OCI-LY7 (cell line): ENCODE measurements at regions not wholly inside any gene's neighbourhood (a gene's known extent, or its start where the extent isn't known, plus 50 kb on each side); places are given as distances from the start of the nearest gene placed in this dataset.

Experiments used
- BruUV-seq: library from RNA; stranded (reverse); fragments of 400-500 nt; replicated peaks from 2 replicates; lab custom pipeline; 2021; lab: Mats Ljungman, UMichigan
- CTCF ChIA-PET: fragments of 300-600 bp; sonication (Branson Sonifier 250); formaldehyde crosslinking; loops from one replicate; lab custom pipeline; 2022; ENCODE audit warnings: antibody characterized with exemption; ENCODE audit not compliant: unreplicated experiment; lab: Charles Lee
- POLR2A ChIA-PET: fragments of 300-600 bp; sonication (Branson Sonifier 250); formaldehyde crosslinking; loops from one replicate; lab custom pipeline; 2022; ENCODE audit warnings: antibody characterized with exemption; lab: Charles Lee
- DNase-seq: peaks from one replicate; pipeline ENCODE4 v3.0.0-alpha.2; 2015; ENCODE audit warnings: low spot score
- H2AFZ ChIP-seq: fragments of 200-600 bp; sonication (generic), shearing (Covaris generic); 2 replicates; pipeline ENCODE4 v1.6.1; 2014; ENCODE audit warnings: mild to moderate bottlenecking, antibody characterized with exemption, low read length, moderate library complexity
- H3K27ac ChIP-seq: fragments of 200-600 bp; sonication (generic); 2 replicates; pipeline ENCODE4 v1.5.1; 2014; ENCODE audit warnings: mixed run types, low read depth, mild to moderate bottlenecking, moderate library complexity, low read length, inconsistent platforms; ENCODE audit not compliant: poor library complexity, severe bottlenecking
- H3K36me3 ChIP-seq: fragments of 200-600 bp; sonication (generic); 2 replicates; pipeline ENCODE4 v1.6.1; 2014; ENCODE audit warnings: mild to moderate bottlenecking, antibody characterized with exemption, low read length, moderate library complexity, mixed read lengths; ENCODE audit not compliant: insufficient read depth
- H3K4me1 ChIP-seq: fragments of 200-600 bp; sonication (generic); 2 replicates; pipeline ENCODE4 v1.5.1; 2014; ENCODE audit warnings: mild to moderate bottlenecking, low read length; ENCODE audit not compliant: insufficient read depth, poor library complexity, severe bottlenecking
- H3K4me2 ChIP-seq: fragments of 200-600 bp; sonication (generic); 2 replicates; pipeline ENCODE4 v1.6.1; 2014; ENCODE audit warnings: mild to moderate bottlenecking, low read length
- H3K4me3 ChIP-seq: fragments of 200-600 bp; sonication (generic); 2 replicates; pipeline ENCODE4 v1.5.1; 2014; ENCODE audit warnings: mild to moderate bottlenecking, low read depth, low read length; ENCODE audit not compliant: poor library complexity, severe bottlenecking
- H3K79me2 ChIP-seq: fragments of 200-600 bp; sonication (generic); 2 replicates; pipeline ENCODE4 v1.6.1; 2016; ENCODE audit warnings: low read depth, mild to moderate bottlenecking, low read length, moderate library complexity, mixed read lengths; ENCODE audit not compliant: insufficient read depth
- H3K9me2 ChIP-seq: fragments of 200-600 bp; sonication (generic); 2 replicates; pipeline ENCODE4 v1.6.1; 2016; ENCODE audit warnings: mild to moderate bottlenecking, low read length, mixed read lengths; ENCODE audit not compliant: insufficient read depth
- H3K9me3 ChIP-seq: fragments of 200-600 bp; sonication (generic); 2 replicates; pipeline ENCODE4 v1.6.1; 2014; ENCODE audit warnings: mild to moderate bottlenecking, mixed run types, low read length, mixed read lengths
- H4K20me1 ChIP-seq: fragments of 200-600 bp; sonication (generic); 2 replicates; pipeline ENCODE4 v1.6.1; 2014; ENCODE audit warnings: mild to moderate bottlenecking, antibody characterized with exemption, low read length, moderate library complexity, mixed read lengths; ENCODE audit not compliant: insufficient read depth
- EZH2phosphoT487 ChIP-seq: fragments of 200-600 bp; sonication (generic); IDR thresholded peaks from 2 replicates; pipeline ENCODE4 v1.6.1; 2018; ENCODE audit warnings: low read depth, borderline replicate concordance, mild to moderate bottlenecking, mixed run types, antibody characterized with exemption, low read length, moderate library complexity, mixed read lengths
- intact Hi-C: fragments of 100-400 bp; cut with micrococcal nuclease; formaldehyde crosslinking; loops from one replicate; pipeline ENCODE4 v1.10.0; 2022; ENCODE audit not compliant: unreplicated experiment
- TF ChIP-seq, protein P1 (sequence below): fragments of 200-600 bp; sonication (generic); conservative IDR thresholded peaks from 2 replicates; pipeline ENCODE4 v1.5.1; 2014; ENCODE audit warnings: mild to moderate bottlenecking, antibody characterized with exemption, low read length, moderate library complexity, mixed read lengths

GRCh38 chr17:73774852-73775251 is 130.6 kb upstream of the SDK2 start:
- H3K4me2 ChIP-seq = no peak overlapping the region
- no peak overlapping the region for H2AFZ ChIP-seq
- no peaks in the 10 kb centered on the region for H3K9me2 ChIP-seq
- H3K4me3 ChIP-seq = no peak overlapping the region
- intact Hi-C loops = no loop called here
- BruUV-seq = no TSS peak
- H3K36me3 ChIP-seq = no peaks in the 10 kb centered on the region
- no peak for DNase-seq
- POLR2A ChIA-PET = interaction anchor here (0.6 kb wide), 1 partner anchor 51 kb away, joined by 3 read pairs; no protein-coding TSS in a partner anchor
- H3K27ac ChIP-seq = no peak overlapping the region
- H3K4me1 ChIP-seq = no peaks in the 10 kb centered on the region
- H4K20me1 ChIP-seq = no peaks in the 10 kb centered on the region
- TF ChIP-seq, protein P1, sequence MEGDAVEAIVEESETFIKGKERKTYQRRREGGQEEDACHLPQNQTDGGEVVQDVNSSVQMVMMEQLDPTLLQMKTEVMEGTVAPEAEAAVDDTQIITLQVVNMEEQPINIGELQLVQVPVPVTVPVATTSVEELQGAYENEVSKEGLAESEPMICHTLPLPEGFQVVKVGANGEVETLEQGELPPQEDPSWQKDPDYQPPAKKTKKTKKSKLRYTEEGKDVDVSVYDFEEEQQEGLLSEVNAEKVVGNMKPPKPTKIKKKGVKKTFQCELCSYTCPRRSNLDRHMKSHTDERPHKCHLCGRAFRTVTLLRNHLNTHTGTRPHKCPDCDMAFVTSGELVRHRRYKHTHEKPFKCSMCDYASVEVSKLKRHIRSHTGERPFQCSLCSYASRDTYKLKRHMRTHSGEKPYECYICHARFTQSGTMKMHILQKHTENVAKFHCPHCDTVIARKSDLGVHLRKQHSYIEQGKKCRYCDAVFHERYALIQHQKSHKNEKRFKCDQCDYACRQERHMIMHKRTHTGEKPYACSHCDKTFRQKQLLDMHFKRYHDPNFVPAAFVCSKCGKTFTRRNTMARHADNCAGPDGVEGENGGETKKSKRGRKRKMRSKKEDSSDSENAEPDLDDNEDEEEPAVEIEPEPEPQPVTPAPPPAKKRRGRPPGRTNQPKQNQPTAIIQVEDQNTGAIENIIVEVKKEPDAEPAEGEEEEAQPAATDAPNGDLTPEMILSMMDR = no peak
- no peak for TF ChIP-seq EZH2phosphoT487
- no peaks in the 10 kb centered on the region for H3K79me2 ChIP-seq
- H3K9me3 ChIP-seq = no peaks in the 10 kb centered on the region
- CTCF ChIA-PET = no interaction called here

GRCh38 chr17:73776351-73777130 is 132.3 kb upstream of the SDK2 start:
- TF ChIP-seq, protein P1 = no peak
- Histone ChIP-seq H3K9me3 (no peaks in the 10 kb centered on the region), H3K36me3 (no peaks in the 10 kb centered on the region), H2AFZ (no peak overlapping the region), H3K4me2 (no peak overlapping the region), H3K79me2 (no peaks in the 10 kb centered on the region), H3K27ac (no peak overlapping the region), H3K4me1 (no peaks in the 10 kb centered on the region), H4K20me1 (no peaks in the 10 kb centered on the region), H3K9me2 (no peaks in the 10 kb centered on the region), H3K4me3 (no peak overlapping the region)
- POLR2A ChIA-PET = interaction anchor here (0.6 kb wide), 1 partner anchor 338 kb away, joined by 3 read pairs; no protein-coding TSS in a partner anchor
- CTCF ChIA-PET = no interaction called here
- no TSS peak for BruUV-seq
- intact Hi-C loops = no loop called here
- DNase-seq = no peak

DNA sequence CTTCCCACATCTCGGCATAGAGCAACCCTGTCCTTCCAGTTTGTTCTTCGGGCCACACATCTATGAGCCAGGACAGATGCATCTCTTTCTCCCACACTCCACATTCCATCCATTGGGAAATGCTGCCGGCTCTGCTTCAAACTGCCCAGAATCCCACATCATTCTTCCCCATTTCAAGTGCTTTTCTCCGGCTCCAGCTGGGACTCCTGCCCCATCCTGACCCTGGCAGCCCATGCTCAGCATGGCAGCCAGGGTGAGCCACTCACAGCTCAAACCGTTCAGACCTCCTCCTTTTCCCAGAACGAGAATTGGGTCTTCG is 132.8 kb upstream of the SDK2 start:
- no TSS peak for BruUV-seq
- DNase-seq = no peak
- Histone ChIP-seq H3K9me3 (no peaks in the 10 kb centered on the region), H4K20me1 (no peaks in the 10 kb centered on the region), H3K36me3 (no peaks in the 10 kb centered on the region), H3K4me3 (no peak overlapping the region), H3K4me1 (no peaks in the 10 kb centered on the region), H3K4me2 (no peak overlapping the region), H2AFZ (no peak overlapping the region), H3K27ac (no peak overlapping the region), H3K9me2 (no peaks in the 10 kb centered on the region), H3K79me2 (no peaks in the 10 kb centered on the region)
- CTCF ChIA-PET = no interaction called here
- POLR2A ChIA-PET = no interaction called here
- no peak for TF ChIP-seq EZH2phosphoT487
- TF ChIP-seq, protein P1 = no peak
- intact Hi-C loops = no loop called here
